Stomach (tissue), 8 donors: ENCODE measurements at regions not wholly inside any gene's neighbourhood (a gene's known extent, or its start where the extent isn't known, plus 50 kb on each side); places are given as distances from the start of the nearest gene placed in this dataset.
A peak's percentile ranks its signal among the peaks of the same experiment; 100 is the strongest.

Experiments used
- DNase-seq, 2 donors: peaks; one replicate each; pipeline versions ENCODE4 v3.0.0 to v3.0.0-alpha.2; 2013 to 2019
- H3K27ac ChIP-seq, 5 donors: fragments of 200-600 bp in 4 of 5; sonication (generic) in 4 of 5; one replicate each; pipeline ENCODE4 v1.5.1; 2013 to 2019; ENCODE audit warnings: mild to moderate bottlenecking in 1 of 5, moderate library complexity in 1 of 5
- H3K27me3 ChIP-seq, 3 donors: fragments of 200-600 bp; sonication (generic); one replicate each; pipeline ENCODE4 v1.5.1; 2017 to 2019; ENCODE audit warnings: mixed run types in 1 of 3
- H3K36me3 ChIP-seq, 4 donors: fragments of 200-600 bp; sonication (generic); 1 replicate in 3 of 4; 2 replicates in 1 of 4; pipeline ENCODE4 v1.5.1; 2016 to 2019
- H3K4me1 ChIP-seq, 4 donors: fragments of 200-600 bp; sonication (generic); one replicate each; pipeline ENCODE4 v1.5.1; 2016 to 2019
- H3K4me3 ChIP-seq, 4 donors: fragments of 200-600 bp; sonication (generic) in 3 of 4; one replicate each; pipeline ENCODE4 v1.5.1; 2016 to 2019; ENCODE audit warnings: mild to moderate bottlenecking in 1 of 4
- H3K9me3 ChIP-seq, 4 donors: fragments of 200-600 bp; sonication (generic); one replicate each; pipeline ENCODE4 v1.5.1; 2016 to 2019
- EP300 ChIP-seq: sonication (generic); formaldehyde crosslinking; IDR thresholded peaks from one replicate; pipeline ENCODE4 v1.6.1; 2017; ENCODE audit warnings: antibody characterized with exemption
- POLR2A ChIP-seq, 4 donors: fragments of 450-650 bp; IDR thresholded peaks; one replicate each; pipeline ENCODE4 v1.6.1; 2016; ENCODE audit warnings: antibody characterized with exemption in 4 of 4, control low read depth in 2 of 4, mild to moderate bottlenecking in 1 of 4, moderate library complexity in 1 of 4
- POLR2AphosphoS5 ChIP-seq, 3 donors: sonication (generic); formaldehyde crosslinking; IDR thresholded peaks; one replicate each; pipeline ENCODE4 v1.6.1; 2016; ENCODE audit warnings: antibody characterized with exemption in 3 of 3
- whole genome bisulfite sequencing, 5 donors: extraction: QIAGEN DNeasy Blood & Tissue Kit in 3 of 5; methylation state at CpG; one replicate each; pipeline versions ENCODE4 v1.1.5 to v1.1.7; 2013 to 2018; 5-methylcytosine and 5-hydroxymethylcytosine counted together
- intact Hi-C: fragments of 100-400 bp; cut with DNase I; formaldehyde crosslinking; loops from one replicate; pipeline ENCODE4 v1.15.1; 2023; ENCODE audit warnings: low total_unique reads
- TF ChIP-seq, protein P1 (sequence below), 7 experiments: fragments of 450-650 bp in 4 of 7; fragments of 200-600 bp in 3 of 7; sonication (generic) in 3 of 7; IDR thresholded peaks; one replicate each; pipeline ENCODE4 v1.5.1; 2016 to 2019; ENCODE audit warnings: antibody characterized with exemption in 7 of 7, control low read depth in 2 of 7, mild to moderate bottlenecking in 1 of 7
- donor health status: healthy with polysubstance abuse.
- donor health status: Bipolar disorder and iron deficiency.
- donor health status: healthy.

- TF ChIP-seq POLR2A (IDR thresholded peaks at IDR 0.05) = no peak
- no peak for TF ChIP-seq POLR2AphosphoS5 (IDR thresholded peaks at IDR 0.05)
- TF ChIP-seq EP300 = no peak
These were observed 71.9 kb downstream of the KIF4B start for GRCh38 chr5:155085282-155085989.

GRCh38 chr5:155087036-155087435 is 73.5 kb downstream of the KIF4B start:
- no peak overlapping the region for H3K27ac ChIP-seq
- peaks cover 0 to 8% (median 0%) of the 10 kb centered on the region in 4 donors for H3K4me1 ChIP-seq
- intact Hi-C loops = no loop called here
- H3K4me3 ChIP-seq = no peak overlapping the region
- 85 to 89% (median 88%) methylated on average over 4 of the region's 4 CpGs for WGBS, 5 donors
- H3K27me3 ChIP-seq = no peaks in the 10 kb centered on the region
- TF ChIP-seq POLR2A (IDR thresholded peaks at IDR 0.05) (no peak), POLR2AphosphoS5 (IDR thresholded peaks at IDR 0.05) (no peak), EP300 (no peak)
- TF ChIP-seq, protein P1, sequence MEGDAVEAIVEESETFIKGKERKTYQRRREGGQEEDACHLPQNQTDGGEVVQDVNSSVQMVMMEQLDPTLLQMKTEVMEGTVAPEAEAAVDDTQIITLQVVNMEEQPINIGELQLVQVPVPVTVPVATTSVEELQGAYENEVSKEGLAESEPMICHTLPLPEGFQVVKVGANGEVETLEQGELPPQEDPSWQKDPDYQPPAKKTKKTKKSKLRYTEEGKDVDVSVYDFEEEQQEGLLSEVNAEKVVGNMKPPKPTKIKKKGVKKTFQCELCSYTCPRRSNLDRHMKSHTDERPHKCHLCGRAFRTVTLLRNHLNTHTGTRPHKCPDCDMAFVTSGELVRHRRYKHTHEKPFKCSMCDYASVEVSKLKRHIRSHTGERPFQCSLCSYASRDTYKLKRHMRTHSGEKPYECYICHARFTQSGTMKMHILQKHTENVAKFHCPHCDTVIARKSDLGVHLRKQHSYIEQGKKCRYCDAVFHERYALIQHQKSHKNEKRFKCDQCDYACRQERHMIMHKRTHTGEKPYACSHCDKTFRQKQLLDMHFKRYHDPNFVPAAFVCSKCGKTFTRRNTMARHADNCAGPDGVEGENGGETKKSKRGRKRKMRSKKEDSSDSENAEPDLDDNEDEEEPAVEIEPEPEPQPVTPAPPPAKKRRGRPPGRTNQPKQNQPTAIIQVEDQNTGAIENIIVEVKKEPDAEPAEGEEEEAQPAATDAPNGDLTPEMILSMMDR (IDR thresholded peaks at IDR 0.05) = no peak
- DNase-seq = no peak
- H3K36me3 ChIP-seq = no peaks in the 10 kb centered on the region
- H3K9me3 ChIP-seq = no peaks in the 10 kb centered on the region

More at GRCh38 chr5:155085282-155085989, 71.9 kb downstream of the KIF4B start:
- no peak for DNase-seq
- H3K4me1 ChIP-seq = peaks cover 0 to 5% (median 0%) of the 10 kb centered on the region in 4 donors
- no peaks in the 10 kb centered on the region for H3K9me3 ChIP-seq
- intact Hi-C loops = no loop called here
- no peaks in the 10 kb centered on the region for H3K27me3 ChIP-seq
- WGBS, 5 donors = 74 to 79% (median 77%) methylated on average over 4 of the region's 4 CpGs
- no peaks in the 10 kb centered on the region for H3K36me3 ChIP-seq
- H3K27ac ChIP-seq = no peak overlapping the region
- H3K4me3 ChIP-seq = no peak overlapping the region

DNA sequence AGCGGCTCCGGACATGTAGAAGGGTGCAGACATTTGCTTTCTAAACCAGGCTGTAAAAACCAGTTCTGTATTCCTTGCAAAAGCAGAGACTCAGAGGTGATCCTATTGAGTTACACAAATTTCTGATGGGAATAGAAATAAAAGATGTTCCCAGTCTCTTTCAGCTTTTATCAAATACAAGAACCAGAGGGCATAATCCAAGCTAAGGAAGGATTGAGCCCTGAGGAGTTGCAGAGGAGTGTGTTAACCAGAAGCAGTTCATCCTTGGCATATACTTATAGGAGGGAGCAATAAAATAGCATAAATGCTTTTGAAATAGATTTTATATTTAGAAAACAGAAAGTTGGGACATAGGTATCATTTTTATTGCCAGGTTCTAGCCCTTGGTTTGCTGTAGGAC is 75.3 kb downstream of the KIF4B start:
- intact Hi-C loops = no loop called here
- Histone ChIP-seq H3K4me3 (no peak overlapping the region), H3K9me3 (no peaks in the 10 kb centered on the region), H3K27ac (no peak overlapping the region), H3K27me3 (no peaks in the 10 kb centered on the region), H3K36me3 (no peaks in the 10 kb centered on the region), H3K4me1 (peaks cover 0 to 12% (median 0%) of the 10 kb centered on the region in 4 donors)
- DNase-seq = no peak
- WGBS, 5 donors = 85 to 96% (median 87%) methylated on average over 2 of the region's 2 CpGs
- TF ChIP-seq, protein P1 (IDR thresholded peaks at IDR 0.05) = no peak
- TF ChIP-seq POLR2A (IDR thresholded peaks at IDR 0.05) (no peak), POLR2AphosphoS5 (IDR thresholded peaks at IDR 0.05) (no peak), EP300 (no peak)

DNA sequence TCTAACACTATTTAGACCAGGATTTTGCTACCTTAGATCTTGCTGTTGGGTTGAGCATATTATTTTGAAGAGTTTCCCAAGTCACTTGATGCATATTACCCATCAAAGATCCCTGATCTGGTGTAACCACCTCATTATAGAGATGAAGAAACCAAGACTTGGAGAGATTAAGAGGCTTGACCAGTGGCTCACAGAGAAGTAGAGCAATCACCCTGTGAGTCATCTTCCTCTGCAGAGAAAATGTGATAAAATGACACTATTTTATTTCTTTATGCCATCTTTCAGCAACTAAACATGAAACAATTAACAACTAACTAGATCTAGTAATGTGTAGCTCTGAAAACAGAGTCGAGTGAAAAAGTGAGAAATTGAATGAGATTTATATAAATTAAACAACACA is 76.1 kb downstream of the KIF4B start:
- Histone ChIP-seq H3K27ac (no peak overlapping the region), H3K4me1 (peaks cover 0 to 12% (median 0%) of the 10 kb centered on the region in 4 donors), H3K9me3 (no peaks in the 10 kb centered on the region), H3K4me3 (no peak overlapping the region), H3K27me3 (no peaks in the 10 kb centered on the region), H3K36me3 (no peaks in the 10 kb centered on the region)
- 83 to 96% (median 87%) methylated on average over 1 of the region's 1 CpG for WGBS, 5 donors
- no peak for TF ChIP-seq POLR2AphosphoS5 (IDR thresholded peaks at IDR 0.05)
- intact Hi-C loops = no loop called here
- no peak for DNase-seq

GRCh38 chr5:155091063-155091648 is 77.6 kb downstream of the KIF4B start:
- peaks cover 0 to 12% (median 0%) of the 10 kb centered on the region in 4 donors for H3K4me1 ChIP-seq
- H3K27ac ChIP-seq = no peak overlapping the region
- intact Hi-C loops = no loop called here
- H3K9me3 ChIP-seq = no peaks in the 10 kb centered on the region
- H3K27me3 ChIP-seq = peaks cover 0 to 5% (median 0%) of the 10 kb centered on the region in 3 donors
- H3K4me3 ChIP-seq = no peak overlapping the region
- DNase-seq = peak in 1 of 2 donors; percentile 9
- WGBS, 5 donors = 22 to 60% (median 43%) methylated on average over 2 of the region's 2 CpGs
- no peak for TF ChIP-seq EP300
- no peak for TF ChIP-seq POLR2A (IDR thresholded peaks at IDR 0.05)
- TF ChIP-seq POLR2AphosphoS5 (IDR thresholded peaks at IDR 0.05) = no peak
- TF ChIP-seq, protein P1 (IDR thresholded peaks at IDR 0.05) = no peak
- H3K36me3 ChIP-seq = no peaks in the 10 kb centered on the region
